ENCODE measurements at regions not wholly inside any gene's neighbourhood (a gene's known extent, or its start where the extent isn't known, plus 50 kb on each side); places are given as distances from the start of the nearest gene placed in this dataset.

DNA sequence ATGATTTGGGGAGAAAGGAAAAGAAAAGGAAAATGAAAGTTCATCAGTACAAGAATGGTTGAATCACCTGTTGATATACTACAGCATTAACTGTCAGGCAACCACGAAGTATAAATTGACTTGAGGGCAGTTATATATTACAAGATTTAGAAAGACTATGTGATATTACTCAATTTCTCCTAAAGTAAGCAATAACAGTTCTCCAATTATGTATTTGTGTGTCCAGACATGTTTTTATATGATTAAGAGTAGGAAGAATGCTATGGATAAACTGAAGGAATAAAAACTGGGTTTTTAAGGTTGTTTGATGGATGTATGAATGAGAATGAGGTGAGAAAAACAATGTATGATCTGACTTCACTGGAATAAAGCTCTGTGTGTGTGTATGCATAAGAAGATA is 2234.4 kb downstream of the ARAP2 start:
- TF ChIP-seq POLR2A (IDR thresholded peaks at IDR 0.05; ENCODE audit: low read length), result no peak
- no peak for TF ChIP-seq GATA1 (IDR thresholded peaks at IDR 0.05; ENCODE audit: low read depth, low read length)
